Ramos (cell line): ENCODE measurements at regions not wholly inside any gene's neighbourhood (a gene's known extent, or its start where the extent isn't known, plus 50 kb on each side); places are given as distances from the start of the nearest gene placed in this dataset.
"Not testable (repeated sequence)": the region's sequence is repeated elsewhere in the genome, so short reads cannot be mapped to it uniquely, and the experiment has no call there.

ENCODE experiments used
- in situ Hi-C: fragments of 300-500 bp; cut with MboI; formaldehyde crosslinking; loops from one replicate; pipeline ENCODE4 v1.14.3; 2022; ENCODE audit warnings: low sequenced_read_pairs; ENCODE audit not compliant: unreplicated experiment

- in situ Hi-C loops, result no loop called here
These were observed 152.2 kb downstream of the CRPPA start for GRCh38 chr7:16268821-16269768.

GRCh38 chr7:16267953-16268820 lies 153.2 kb downstream of the CRPPA start:
- in situ Hi-C loops, result no loop called here

- in situ Hi-C loops, result no loop called here
These were observed 154.5 kb downstream of the CRPPA start for GRCh38 chr7:16266877-16267276.

- in situ Hi-C loops, result not testable (repeated sequence)
These were observed 154.9 kb downstream of the CRPPA start for GRCh38 chr7:16266470-16266869.

- in situ Hi-C loops, result no loop called here
These were observed 155.4 kb downstream of the CRPPA start for GRCh38 chr7:16265863-16266458.

GRCh38 chr7:16264823-16265804 lies 156.2 kb downstream of the CRPPA start:
- in situ Hi-C loops, result no loop called here

GRCh38 chr7:16264036-16264819 lies 157.1 kb downstream of the CRPPA start:
- in situ Hi-C loops, result no loop called here

- in situ Hi-C loops, result not testable (repeated sequence)
These were observed 158.0 kb downstream of the CRPPA start for GRCh38 chr7:16263377-16263776.

- in situ Hi-C loops, result no loop called here
These were observed 159.7 kb downstream of the CRPPA start for GRCh38 chr7:16261654-16262053.

GRCh38 chr7:16261100-16261499 lies 160.2 kb downstream of the CRPPA start:
- in situ Hi-C loops, result no loop called here

GRCh38 chr7:16260236-16260728 lies 161.1 kb downstream of the CRPPA start:
- in situ Hi-C loops, result no loop called here

- in situ Hi-C loops, result not testable (repeated sequence)
These were observed 164.9 kb downstream of the CRPPA start for GRCh38 chr7:16256419-16256818.

- in situ Hi-C loops, result not testable (repeated sequence)
These were observed 165.4 kb downstream of the CRPPA start for GRCh38 chr7:16255952-16256351.

- in situ Hi-C loops, result not testable (repeated sequence)
These were observed 170.7 kb downstream of the CRPPA start for GRCh38 chr7:16250655-16251054.

GRCh38 chr7:16249204-16249603 lies 172.1 kb downstream of the CRPPA start:
- in situ Hi-C loops, result not testable (repeated sequence)

- in situ Hi-C loops, result not testable (repeated sequence)
These were observed 172.8 kb downstream of the CRPPA start for GRCh38 chr7:16248556-16248955.

- in situ Hi-C loops, result no loop called here
These were observed 176.9 kb downstream of the CRPPA start for GRCh38 chr7:16244469-16244868.

- in situ Hi-C loops, result no loop called here
These were observed 178.4 kb downstream of the CRPPA start for GRCh38 chr7:16242920-16243319.

- in situ Hi-C loops, result no loop called here
These were observed 180.3 kb downstream of the CRPPA start for GRCh38 chr7:16241017-16241416.
